GF-D8 (cell line): ENCODE measurements at regions not wholly inside any gene's neighbourhood (a gene's known extent, or its start where the extent isn't known, plus 50 kb on each side); places are given as distances from the start of the nearest gene placed in this dataset.

Source experiments
- DNase-seq: peaks from one replicate; lab custom pipeline; 2025; lab: John Stamatoyannopoulos, UW

GRCh38 chr7:386385-386784 lies 96.4 kb downstream of the FOXL3 start:
- DNase-seq = no peak

DNA sequence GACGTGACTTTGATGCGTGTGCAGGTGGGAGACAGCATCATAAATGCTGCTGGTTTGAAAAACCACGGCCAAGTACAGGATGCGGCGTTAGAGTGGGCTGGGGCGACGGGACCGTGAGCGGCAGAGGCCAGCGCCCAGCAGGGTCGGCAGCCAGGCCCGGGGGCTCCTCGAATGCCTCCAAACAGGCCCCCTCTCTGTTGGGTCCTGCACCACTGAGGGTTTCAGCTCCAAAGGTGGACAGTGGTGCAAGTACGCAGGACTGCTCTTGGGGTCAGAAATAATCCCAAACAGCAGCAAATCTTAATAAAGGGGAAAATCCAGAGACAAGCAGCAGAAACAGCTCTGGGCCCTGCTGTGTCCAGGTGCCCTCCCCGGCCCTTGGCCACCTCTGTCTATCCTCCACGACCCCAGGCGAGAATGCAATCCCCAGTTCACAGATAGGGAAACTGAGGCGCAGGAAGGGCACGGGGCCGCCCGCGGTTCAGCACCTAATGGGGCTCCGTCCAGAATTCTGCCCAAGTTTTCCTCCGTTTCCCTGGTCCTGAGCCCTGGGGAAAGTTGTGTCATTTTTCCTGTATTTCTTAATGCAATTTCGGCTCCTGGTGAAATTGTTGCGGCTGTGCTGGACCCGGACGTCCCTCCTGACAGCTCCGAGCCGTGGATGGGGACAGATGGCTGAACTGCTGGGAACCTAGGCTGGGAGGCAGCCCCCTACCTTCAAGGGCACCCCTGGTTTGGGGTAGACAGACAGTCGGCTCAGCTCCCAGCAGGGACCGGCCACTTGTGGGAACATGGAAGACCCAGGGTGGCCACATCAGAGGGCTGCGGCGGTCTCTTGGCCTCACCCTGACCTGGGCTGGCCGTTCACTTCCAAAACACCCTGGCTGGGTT lies 97.4 kb downstream of the FOXL3 start:
- no peak for DNase-seq

DNA sequence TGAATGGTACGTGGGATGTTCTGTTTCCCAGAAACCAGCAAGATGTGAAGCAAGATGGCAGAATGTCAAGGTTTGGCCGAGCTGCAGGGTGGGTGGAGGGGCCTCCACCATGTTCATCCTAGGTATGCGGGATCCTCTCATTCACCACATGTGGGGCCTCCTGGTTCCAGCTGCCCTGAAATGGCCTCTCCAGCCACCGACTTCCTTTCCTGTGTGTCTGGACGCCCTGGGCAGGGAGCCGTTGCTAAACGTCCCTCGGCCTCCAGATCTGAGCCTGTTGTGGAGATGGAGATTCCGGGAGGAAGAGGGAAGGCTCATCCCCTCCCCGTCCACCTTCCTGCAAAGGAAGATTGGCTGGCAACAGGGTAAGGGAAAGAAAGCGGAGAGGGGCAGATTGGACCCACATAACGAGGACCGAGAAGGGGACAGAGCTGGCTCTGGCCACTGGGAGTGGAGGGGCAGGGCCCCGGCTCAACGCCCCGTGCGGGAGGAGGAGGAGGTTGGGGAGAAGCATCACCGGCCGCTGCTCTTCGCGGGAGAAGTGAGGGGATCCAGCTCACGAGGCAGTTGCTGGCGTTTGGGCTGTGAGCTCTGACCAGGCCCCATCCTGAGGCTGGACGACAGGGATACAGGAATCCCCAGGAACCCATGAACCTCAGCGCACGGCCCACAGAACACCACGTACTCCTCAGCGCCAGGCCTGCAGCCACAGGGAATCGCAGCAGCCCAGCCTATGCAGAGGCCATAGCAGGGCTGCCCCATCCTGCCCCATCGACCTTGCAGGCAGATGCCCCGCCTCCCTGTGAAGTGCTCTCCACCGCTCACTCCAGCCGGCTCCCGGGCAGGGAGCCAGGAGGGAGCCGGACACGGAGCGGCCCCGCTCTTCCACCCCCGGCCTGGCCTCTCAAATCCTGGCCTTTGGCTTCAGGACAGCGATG lies 98.3 kb downstream of the FOXL3 start:
- DNase-seq = no peak

GRCh38 chr7:388961-389701 lies 99.2 kb downstream of the FOXL3 start:
- no peak for DNase-seq

DNA sequence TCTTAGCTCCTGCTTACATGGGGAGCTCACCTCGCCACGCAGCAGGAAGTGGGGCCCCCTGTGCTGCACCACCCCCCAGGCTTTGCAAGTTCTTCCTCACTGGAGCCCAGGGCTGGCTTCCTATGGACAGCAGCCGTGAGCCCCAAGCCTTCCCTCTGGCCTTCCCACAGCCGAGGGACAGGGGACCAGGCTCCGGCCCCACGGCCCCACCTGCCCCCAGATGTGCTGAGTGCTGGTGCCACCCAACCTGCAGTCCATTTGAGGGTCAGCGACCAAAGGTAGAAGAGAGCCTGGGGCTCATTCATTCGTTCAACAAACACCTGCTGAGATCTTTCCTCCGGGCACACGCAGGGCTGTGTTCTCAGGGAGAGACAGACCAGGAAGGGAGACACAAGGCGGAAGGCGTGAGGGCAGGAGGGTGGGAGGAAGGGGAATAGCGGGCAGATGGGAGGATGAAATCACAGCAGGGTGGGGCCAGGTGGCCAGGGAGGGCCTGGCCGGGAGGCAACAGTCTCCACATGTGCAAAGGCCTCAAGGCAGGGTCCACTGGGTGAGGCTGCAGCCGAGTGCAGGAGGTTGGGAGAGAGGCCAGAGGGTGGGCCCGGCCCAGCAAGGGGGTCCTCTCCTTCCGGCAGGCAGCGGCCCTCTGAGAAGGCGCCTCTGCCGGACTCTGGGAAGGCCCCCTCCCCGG lies 100.1 kb downstream of the FOXL3 start:
- DNase-seq = no peak

DNA sequence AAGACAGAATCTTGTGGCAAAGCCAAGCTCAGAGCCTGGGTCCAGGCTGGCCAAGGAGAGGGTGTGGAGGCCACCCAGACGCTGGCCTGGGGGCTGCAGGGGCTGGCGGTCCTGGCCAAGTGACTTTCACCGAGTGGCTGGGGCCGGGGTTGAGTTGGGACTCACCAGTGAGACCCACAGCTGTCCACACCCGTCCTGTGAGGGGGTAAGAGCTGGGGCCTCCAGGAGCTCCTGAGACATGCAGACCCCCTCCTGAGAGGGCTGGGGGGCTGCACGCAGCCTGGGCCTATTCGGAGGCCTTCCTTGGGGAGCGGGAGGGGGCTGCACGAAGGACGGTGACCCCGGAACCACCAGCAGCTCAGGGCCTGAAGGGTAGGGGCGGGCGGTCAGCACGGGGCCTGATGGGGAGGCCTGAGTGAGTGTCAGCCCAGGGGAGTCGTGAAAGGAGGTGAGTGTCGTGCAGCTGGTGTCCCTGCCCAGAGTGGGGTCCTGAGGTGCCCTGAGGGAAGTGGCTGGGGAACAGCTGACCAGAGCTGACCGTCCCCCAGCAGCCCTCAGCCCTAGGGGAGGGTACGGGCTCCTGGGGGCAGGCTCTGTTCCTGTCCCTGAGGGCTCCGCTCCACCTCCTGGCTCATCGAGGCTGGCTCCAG lies 100.9 kb downstream of the FOXL3 start:
- DNase-seq = no peak

- DNase-seq = no peak
Observed at GRCh38 chr7:391411-391951, 101.5 kb downstream of the FOXL3 start.

DNA sequence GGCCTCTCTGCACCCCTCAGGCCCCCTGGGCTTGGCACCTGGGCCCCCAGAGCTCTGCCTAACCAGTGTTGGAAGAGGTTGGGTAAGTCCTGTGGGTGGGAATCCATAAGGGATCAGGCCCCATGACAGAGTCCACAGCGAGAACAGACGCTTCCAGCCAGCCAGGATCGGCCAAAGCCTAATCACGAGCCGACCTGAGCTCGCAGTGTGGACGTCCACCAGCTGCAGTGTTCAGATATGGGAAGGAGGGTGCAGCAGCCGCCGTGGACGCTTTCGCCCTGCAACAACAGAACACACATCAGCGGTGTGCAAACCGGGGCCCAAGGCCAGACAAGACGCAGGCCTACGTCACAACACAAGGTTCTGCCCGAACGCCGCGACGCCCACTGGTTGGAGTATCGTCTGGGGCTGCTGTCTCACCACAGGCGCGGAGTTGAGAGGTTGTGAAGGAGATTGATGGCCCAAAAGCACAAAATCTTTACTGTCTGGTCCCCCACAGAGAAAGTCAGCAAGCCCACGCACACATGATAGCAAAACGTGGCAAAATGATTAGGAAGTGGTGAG lies 102.1 kb downstream of the FOXL3 start:
- DNase-seq = no peak

DNA sequence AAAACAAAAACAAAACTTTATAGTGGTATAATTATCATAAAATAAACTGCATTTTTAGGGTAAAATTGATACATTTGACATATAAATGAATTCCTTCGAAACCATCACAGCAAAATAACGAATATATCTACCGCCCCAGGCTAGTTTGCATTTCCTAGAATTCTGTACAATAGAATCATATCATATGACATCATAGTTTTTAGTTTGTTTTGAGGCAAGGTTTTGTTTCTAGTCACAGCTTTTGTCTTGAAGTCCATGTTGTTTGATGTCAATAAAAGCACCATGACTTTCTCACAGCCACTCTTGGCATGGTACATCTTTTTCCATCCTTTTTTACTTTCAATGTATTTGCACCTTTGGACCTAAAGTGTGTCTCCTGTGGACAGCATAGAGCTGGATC lies 102.9 kb downstream of the FOXL3 start:
- DNase-seq = no peak

DNA sequence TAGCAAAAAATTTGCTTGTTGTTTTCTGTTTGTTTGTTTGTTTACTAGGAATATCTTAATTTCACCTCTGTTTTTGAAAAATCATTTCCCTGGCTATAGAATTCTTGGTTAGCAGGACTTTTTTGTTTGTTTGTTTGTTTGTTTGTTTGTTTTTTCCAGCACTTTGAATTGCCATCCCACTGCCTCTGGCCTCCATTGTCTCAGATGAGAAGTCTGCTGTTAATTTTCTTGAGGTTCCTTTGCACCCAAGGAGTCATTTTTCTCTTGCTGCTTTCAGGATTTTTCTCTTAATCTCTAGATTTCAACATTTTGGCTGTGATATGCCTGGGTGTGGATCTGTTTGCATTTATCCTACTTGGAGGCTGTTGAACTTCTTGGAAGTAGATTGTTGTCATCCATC lies 105.7 kb downstream of the FOXL3 start:
- no peak for DNase-seq

DNA sequence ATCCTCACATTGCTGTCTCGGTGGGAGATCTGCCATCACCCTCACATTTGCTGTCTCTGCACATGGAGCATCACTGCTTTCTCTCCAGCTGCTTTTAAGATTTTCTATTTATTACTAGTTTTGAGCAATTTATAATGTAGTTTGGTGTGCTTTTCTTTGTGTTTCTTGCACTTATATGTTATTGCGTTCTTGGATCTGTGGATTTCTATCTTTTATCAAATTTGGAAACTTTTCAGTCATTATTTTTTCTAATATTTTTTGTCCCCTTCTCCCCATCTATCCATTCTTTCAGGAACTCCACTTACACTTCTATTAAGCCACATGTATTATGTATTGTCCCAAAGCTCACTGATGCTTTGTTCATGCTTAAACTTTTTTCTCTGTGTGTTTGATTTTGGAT lies 108.9 kb downstream of the FOXL3 start:
- DNase-seq = no peak

DNA sequence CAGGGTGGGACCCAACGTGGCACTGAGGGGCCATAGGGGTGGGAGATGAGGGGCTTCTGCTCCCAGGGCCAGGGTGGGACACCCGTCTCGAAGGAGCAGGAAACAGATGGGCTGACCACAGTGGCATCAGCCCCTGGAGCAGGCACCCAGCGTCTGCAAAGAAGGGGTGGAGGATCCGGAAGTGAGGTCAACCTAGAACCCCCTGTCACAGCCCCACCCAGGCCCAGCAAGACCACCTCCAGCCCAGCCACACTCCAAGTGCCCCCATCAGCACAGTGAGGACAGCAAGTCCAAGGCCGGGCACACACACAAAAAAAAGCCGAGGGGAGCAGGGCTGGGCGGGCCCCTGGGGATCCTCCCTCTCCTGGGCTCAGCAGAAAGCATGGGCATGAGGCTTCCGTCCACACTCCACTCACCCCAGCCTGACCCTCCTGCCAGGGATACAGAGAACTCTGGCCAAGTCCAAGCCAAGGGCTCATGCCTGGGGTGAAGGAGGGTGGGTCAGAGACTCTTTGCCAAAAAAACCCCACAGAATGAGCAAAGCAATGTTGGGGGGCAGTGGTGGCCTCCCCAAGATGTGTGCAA lies 111.0 kb downstream of the FOXL3 start:
- no peak for DNase-seq

- DNase-seq = no peak
Observed at GRCh38 chr7:401495-401894, 111.5 kb downstream of the FOXL3 start.

- no peak for DNase-seq
Observed at GRCh38 chr7:404812-405488, 114.7 kb downstream of the PDGFA start.

GRCh38 chr7:405489-406211 lies 114.0 kb downstream of the PDGFA start:
- no peak for DNase-seq

- DNase-seq = no peak
Observed at GRCh38 chr7:407721-408539, 111.7 kb downstream of the PDGFA start.

GRCh38 chr7:408751-409311 lies 110.8 kb downstream of the PDGFA start:
- no peak for DNase-seq
